ENCODE measurements at regions not wholly inside any gene's neighbourhood (a gene's known extent, or its start where the extent isn't known, plus 50 kb on each side); places are given as distances from the start of the nearest gene placed in this dataset.

DNA sequence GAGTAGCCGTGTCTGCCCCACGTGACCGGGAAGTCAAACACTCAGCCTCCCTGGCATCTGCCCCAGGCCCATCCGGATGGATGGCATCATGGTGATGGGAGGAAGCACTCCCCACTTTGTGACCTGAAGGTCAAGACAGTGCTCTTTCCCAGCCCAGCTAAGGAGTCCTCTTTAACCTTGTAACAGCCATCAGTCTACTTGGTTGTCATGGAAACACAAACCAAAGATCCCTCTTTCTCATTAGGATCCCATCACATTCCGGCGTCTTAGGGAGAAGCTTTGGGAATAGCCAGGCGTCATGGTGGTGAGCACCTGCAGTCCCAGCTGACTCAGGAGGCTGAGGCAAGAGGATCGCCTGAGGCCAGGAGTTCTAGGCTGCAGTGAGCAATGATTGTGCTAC lies 90.9 kb upstream of the FOXC1 start:
- TF ChIP-seq POLR2AphosphoS5 (IDR thresholded peaks at IDR 0.05; ENCODE audit: low read depth, low read length) (no peak), POLR2A (IDR thresholded peaks at IDR 0.05; ENCODE audit: low read depth, low read length) (no peak), TAF1 (IDR thresholded peaks at IDR 0.05; ENCODE audit: low read depth, low read length) (no peak), POU2F2 (IDR thresholded peaks at IDR 0.05; ENCODE audit: low read depth, low read length) (no peak), PAX5 (IDR thresholded peaks at IDR 0.05; ENCODE audit: insufficient read depth, low read length, severe bottlenecking) (no peak), SPI1 (IDR thresholded peaks at IDR 0.05; ENCODE audit: low read depth, low read length) (no peak)

Data from GM12891 (cell line).